Mesothelial cell of epicardium (in vitro differentiated cells): ENCODE measurements at regions not wholly inside any gene's neighbourhood (a gene's known extent, or its start where the extent isn't known, plus 50 kb on each side); places are given as distances from the start of the nearest gene placed in this dataset.
"Not testable (repeated sequence)": the region's sequence is repeated elsewhere in the genome, so short reads cannot be mapped to it uniquely, and the experiment has no call there.

Source experiments
- DNase-seq, 2 experiments: peaks; one replicate each; pipeline ENCODE4 v3.0.0; 2021; ENCODE audit warnings: low spot score in 2 of 2; ENCODE audit not compliant: unreplicated experiment in 2 of 2
- H3K27ac Mint-ChIP-seq: 2 replicates; pipeline ENCODE4 v1.8.0; 2021; ENCODE audit warnings: mixed read lengths
- H3K27me3 Mint-ChIP-seq: 2 replicates; pipeline ENCODE4 v1.8.0; 2021; ENCODE audit warnings: low read depth, mixed read lengths
- H3K36me3 Mint-ChIP-seq: 2 replicates; pipeline ENCODE4 v1.8.0; 2021; ENCODE audit warnings: mixed read lengths
- H3K4me1 Mint-ChIP-seq: 2 replicates; pipeline ENCODE4 v1.8.0; 2021; ENCODE audit warnings: mixed read lengths
- H3K4me3 Mint-ChIP-seq: 2 replicates; pipeline ENCODE4 v1.8.0; 2021; ENCODE audit warnings: mild to moderate bottlenecking, moderate library complexity, mixed read lengths
- H3K9me3 Mint-ChIP-seq: 2 replicates; pipeline ENCODE4 v1.8.0; 2021; ENCODE audit warnings: mixed read lengths
- CTCF ChIP-seq: fragments of 200-600 bp; sonication (generic); IDR thresholded peaks from one replicate; pipeline ENCODE4 v1.5.0; 2021; ENCODE audit warnings: antibody characterized with exemption; ENCODE audit not compliant: unreplicated experiment

- no peak overlapping the region for H3K4me3 Mint-ChIP-seq
- H3K27me3 Mint-ChIP-seq = peaks cover 33% of the 10 kb centered on the region
- H3K4me1 Mint-ChIP-seq = no peaks in the 10 kb centered on the region
- H3K36me3 Mint-ChIP-seq = no peaks in the 10 kb centered on the region
- no peak for TF ChIP-seq CTCF
- no peak for DNase-seq
- no peak overlapping the region for H3K27ac Mint-ChIP-seq
- peaks cover 4% of the 10 kb centered on the region for H3K9me3 Mint-ChIP-seq
Observed at GRCh38 chr9:126069400-126069955, 257.2 kb upstream of the MVB12B start.

GRCh38 chr9:126070058-126070655 lies 256.5 kb upstream of the MVB12B start:
- no peak for DNase-seq
- Mint-ChIP-seq H3K4me3 (no peak overlapping the region), H3K27me3 (peaks cover 31% of the 10 kb centered on the region), H3K27ac (no peak overlapping the region), H3K9me3 (peaks cover 4% of the 10 kb centered on the region), H3K36me3 (no peaks in the 10 kb centered on the region), H3K4me1 (no peaks in the 10 kb centered on the region)
- TF ChIP-seq CTCF = no peak

- peaks cover 25% of the 10 kb centered on the region for H3K27me3 Mint-ChIP-seq
- H3K9me3 Mint-ChIP-seq = peaks cover 4% of the 10 kb centered on the region
- no peak for DNase-seq
- no peaks in the 10 kb centered on the region for H3K36me3 Mint-ChIP-seq
- no peak overlapping the region for H3K4me3 Mint-ChIP-seq
- TF ChIP-seq CTCF = no peak
- no peaks in the 10 kb centered on the region for H3K4me1 Mint-ChIP-seq
- H3K27ac Mint-ChIP-seq = no peak overlapping the region
Observed at GRCh38 chr9:126071076-126071750, 255.4 kb upstream of the MVB12B start.

GRCh38 chr9:126077656-126078055 lies 249.0 kb upstream of the MVB12B start:
- not testable (repeated sequence) for DNase-seq, H3K4me1 Mint-ChIP-seq, H3K27ac Mint-ChIP-seq, H3K4me3 Mint-ChIP-seq, H3K9me3 Mint-ChIP-seq, H3K36me3 Mint-ChIP-seq
- peaks cover 36% of the 10 kb centered on the region for H3K27me3 Mint-ChIP-seq

- Mint-ChIP-seq H3K4me1 (no peaks in the 10 kb centered on the region), H3K4me3 (no peak overlapping the region), H3K9me3 (no peaks in the 10 kb centered on the region), H3K27me3 (peaks cover 41% of the 10 kb centered on the region), H3K36me3 (no peaks in the 10 kb centered on the region), H3K27ac (no peak overlapping the region)
- DNase-seq = no peak
- no peak for TF ChIP-seq CTCF
Observed at GRCh38 chr9:126080641-126081040, 246.0 kb upstream of the MVB12B start.

- no peak for TF ChIP-seq CTCF
- Mint-ChIP-seq H3K36me3 (no peaks in the 10 kb centered on the region), H3K27ac (no peak overlapping the region), H3K4me1 (no peaks in the 10 kb centered on the region), H3K4me3 (no peak overlapping the region), H3K27me3 (peaks cover 46% of the 10 kb centered on the region), H3K9me3 (no peaks in the 10 kb centered on the region)
- DNase-seq = no peak
Observed at GRCh38 chr9:126081746-126082145, 244.9 kb upstream of the MVB12B start.
